ENCODE measurements at regions not wholly inside any gene's neighbourhood (a gene's known extent, or its start where the extent isn't known, plus 50 kb on each side); places are given as distances from the start of the nearest gene placed in this dataset.

- no peak overlapping the region for H2AFZ ChIP-seq (ENCODE audit: control insufficient read depth, low read depth, low read length)
- BruUV-seq (replicated peaks), result no TSS peak
- H3K36me3 ChIP-seq (ENCODE audit: control insufficient read depth in 2 of 2, insufficient read depth in 2 of 2, low read length in 1 of 2), result no peaks in the 10 kb centered on the region
- no peak overlapping the region for H3K9ac ChIP-seq (ENCODE audit: control insufficient read depth, insufficient read depth, low read length)
- no peak for FAIRE-seq
- ChIA-PET POLR2A (no interaction called here), RAD21 (ENCODE audit: unreplicated experiment) (no interaction called here), SMC1A (ENCODE audit: uncharacterized antibody, unreplicated experiment) (interaction anchor here (0.6 to 0.7 kb wide), 2 partner anchors 16 to 19 kb away, joined by 3 read pairs; no protein-coding TSS in a partner anchor), CTCF (interaction anchor here (0.6 kb wide), 1 partner anchor 424 kb away, joined by 3 read pairs; no protein-coding TSS in a partner anchor)
- no peaks in the 10 kb centered on the region for H3K79me2 ChIP-seq (ENCODE audit: control insufficient read depth, insufficient read depth, low read length)
- H3K9me3 ChIP-seq (replicated peaks; ENCODE audit: control insufficient read depth, insufficient read depth, low read length), result no peaks in the 10 kb centered on the region
- ATAC-seq, result no peak
- WGBS (ENCODE audit: insufficient coverage, insufficient replicate concordance, low lambda C conversion rate, missing lambda C conversion rate), result 58% methylated on average over 8 of the region's 8 CpGs
- in situ Hi-C loops (cut with MboI), result no loop called here
- no peaks in the 10 kb centered on the region for H3K4me1 ChIP-seq (ENCODE audit: control insufficient read depth, insufficient read depth, low read length)
- TF ChIP-seq, protein P1, sequence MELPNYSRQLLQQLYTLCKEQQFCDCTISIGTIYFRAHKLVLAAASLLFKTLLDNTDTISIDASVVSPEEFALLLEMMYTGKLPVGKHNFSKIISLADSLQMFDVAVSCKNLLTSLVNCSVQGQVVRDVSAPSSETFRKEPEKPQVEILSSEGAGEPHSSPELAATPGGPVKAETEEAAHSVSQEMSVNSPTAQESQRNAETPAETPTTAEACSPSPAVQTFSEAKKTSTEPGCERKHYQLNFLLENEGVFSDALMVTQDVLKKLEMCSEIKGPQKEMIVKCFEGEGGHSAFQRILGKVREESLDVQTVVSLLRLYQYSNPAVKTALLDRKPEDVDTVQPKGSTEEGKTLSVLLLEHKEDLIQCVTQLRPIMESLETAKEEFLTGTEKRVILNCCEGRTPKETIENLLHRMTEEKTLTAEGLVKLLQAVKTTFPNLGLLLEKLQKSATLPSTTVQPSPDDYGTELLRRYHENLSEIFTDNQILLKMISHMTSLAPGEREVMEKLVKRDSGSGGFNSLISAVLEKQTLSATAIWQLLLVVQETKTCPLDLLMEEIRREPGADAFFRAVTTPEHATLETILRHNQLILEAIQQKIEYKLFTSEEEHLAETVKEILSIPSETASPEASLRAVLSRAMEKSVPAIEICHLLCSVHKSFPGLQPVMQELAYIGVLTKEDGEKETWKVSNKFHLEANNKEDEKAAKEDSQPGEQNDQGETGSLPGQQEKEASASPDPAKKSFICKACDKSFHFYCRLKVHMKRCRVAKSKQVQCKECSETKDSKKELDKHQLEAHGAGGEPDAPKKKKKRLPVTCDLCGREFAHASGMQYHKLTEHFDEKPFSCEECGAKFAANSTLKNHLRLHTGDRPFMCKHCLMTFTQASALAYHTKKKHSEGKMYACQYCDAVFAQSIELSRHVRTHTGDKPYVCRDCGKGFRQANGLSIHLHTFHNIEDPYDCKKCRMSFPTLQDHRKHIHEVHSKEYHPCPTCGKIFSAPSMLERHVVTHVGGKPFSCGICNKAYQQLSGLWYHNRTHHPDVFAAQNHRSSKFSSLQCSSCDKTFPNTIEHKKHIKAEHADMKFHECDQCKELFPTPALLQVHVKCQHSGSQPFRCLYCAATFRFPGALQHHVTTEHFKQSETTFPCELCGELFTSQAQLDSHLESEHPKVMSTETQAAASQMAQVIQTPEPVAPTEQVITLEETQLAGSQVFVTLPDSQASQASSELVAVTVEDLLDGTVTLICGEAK (IDR thresholded peaks at IDR 0.05; ENCODE audit: borderline replicate concordance), result no peak
- TF ChIP-seq KAT2A (conservative IDR thresholded peaks at IDR 0.05; ENCODE audit: control insufficient read depth, low read depth, low read length), result no peak
- no peak for TF ChIP-seq SREBF2 (IDR thresholded peaks at IDR 0.05; ENCODE audit: low read length)
- TF ChIP-seq CREM (IDR thresholded peaks at IDR 0.05; ENCODE audit: low read depth), result no peak
- no peak for TF ChIP-seq NBN (IDR thresholded peaks at IDR 0.05)
- no peak for TF ChIP-seq RAD51 (IDR thresholded peaks at IDR 0.05)
- TF ChIP-seq, protein P2, sequence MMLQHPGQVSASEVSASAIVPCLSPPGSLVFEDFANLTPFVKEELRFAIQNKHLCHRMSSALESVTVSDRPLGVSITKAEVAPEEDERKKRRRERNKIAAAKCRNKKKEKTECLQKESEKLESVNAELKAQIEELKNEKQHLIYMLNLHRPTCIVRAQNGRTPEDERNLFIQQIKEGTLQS (IDR thresholded peaks at IDR 0.05; ENCODE audit: borderline replicate concordance, extremely low read depth, low read depth, low read length), result no peak
- no peak for TF ChIP-seq MEF2B (IDR thresholded peaks at IDR 0.05; ENCODE audit: partially characterized antibody, poor library complexity, severe bottlenecking)
- no peak for TF ChIP-seq PKNOX1 (IDR thresholded peaks at IDR 0.05)
- TF ChIP-seq SIX5 (IDR thresholded peaks at IDR 0.05; ENCODE audit: low read depth, low read length, severe bottlenecking), result no peak
- no peak for TF ChIP-seq RAD21 (IDR thresholded peaks at IDR 0.05; ENCODE audit: insufficient read depth, low read depth, low read length)
- no peak for TF ChIP-seq MLLT1 (IDR thresholded peaks at IDR 0.05)
- TF ChIP-seq NR2F1 (conservative IDR thresholded peaks at IDR 0.05), result no peak
- TF ChIP-seq POLR2AphosphoS2 (IDR thresholded peaks at IDR 0.05; ENCODE audit: low read depth, low read length), result no peak
- no peak overlapping the region for H3K4me2 ChIP-seq (ENCODE audit: control insufficient read depth, insufficient read depth)
- no peak for DNase-seq (ENCODE audit: low read depth, low spot score)
- no peak overlapping the region for H3K4me3 ChIP-seq
- H4K20me1 ChIP-seq (ENCODE audit: control insufficient read depth, insufficient read depth), result no peaks in the 10 kb centered on the region
- H3K27ac ChIP-seq (ENCODE audit: control insufficient read depth, insufficient read depth), result no peak overlapping the region
- intact Hi-C loops (cut with micrococcal nuclease; ENCODE audit: unreplicated experiment), result no loop called here
- peaks cover 0 to 5% of the 10 kb centered on the region in 2 experiments; a peak in 2 of 4 replicates for H3K27me3 ChIP-seq (replicated peaks in 1 of 2; ENCODE audit: control insufficient read depth in 2 of 2, insufficient read depth in 2 of 2, low read length in 1 of 2)
Observed at GRCh38 chr13:44014501-44014900, 134.8 kb downstream of the LACC1 start.

Data from GM12878 (cell line).